Testis (tissue), 2 donors: ENCODE measurements at regions not wholly inside any gene's neighbourhood (a gene's known extent, or its start where the extent isn't known, plus 50 kb on each side); places are given as distances from the start of the nearest gene placed in this dataset.

Experiments
- CTCF ChIP-seq, 3 experiments: fragments of 450-650 bp in 2 of 3; fragments of 200-600 bp in 1 of 3; sonication (generic) in 1 of 3; IDR thresholded peaks; one replicate each; pipeline ENCODE4 v1.5.1; 2016 to 2019; ENCODE audit warnings: antibody characterized with exemption in 3 of 3, mild to moderate bottlenecking in 2 of 3, moderate library complexity in 1 of 3
- POLR2A ChIP-seq: fragments of 450-650 bp; IDR thresholded peaks from one replicate; pipeline ENCODE4 v1.6.1; 2017; ENCODE audit warnings: antibody characterized with exemption, mild to moderate bottlenecking, moderate library complexity

GRCh38 chr5:9853309-9853708, 223.2 kb upstream of the TAS2R1 start:
- TF ChIP-seq CTCF (IDR thresholded peaks at IDR 0.05) (no peak), POLR2A (no peak)
